ENCODE measurements at regions not wholly inside any gene's neighbourhood (a gene's known extent, or its start where the extent isn't known, plus 50 kb on each side); places are given as distances from the start of the nearest gene placed in this dataset.

- Histone ChIP-seq H2AFZ (ENCODE audit: low read depth, low read length, severe bottlenecking) (no peak overlapping the region), H3K4me3 (ENCODE audit: insufficient read depth, low read length, poor library complexity, severe bottlenecking) (no peak overlapping the region), H3K9ac (ENCODE audit: low read length) (no peak overlapping the region), H3F3A (ENCODE audit: insufficient read depth) (no peaks in the 10 kb centered on the region), H3K9me3 (ENCODE audit: insufficient read depth, low read length) (no peaks in the 10 kb centered on the region), H4K20me1 (ENCODE audit: low read depth, low read length) (no peaks in the 10 kb centered on the region), H3K27ac (ENCODE audit: low read depth, low read length) (no peak overlapping the region), H3K79me2 (ENCODE audit: insufficient read depth, low read length) (no peaks in the 10 kb centered on the region), H3K27me3 (ENCODE audit: low read length) (no peaks in the 10 kb centered on the region), H3K9me2 (replicated peaks; ENCODE audit: insufficient read depth, low read length) (no peaks in the 10 kb centered on the region), H3K36me3 (ENCODE audit: low read length) (no peaks in the 10 kb centered on the region), H3K4me2 (ENCODE audit: low read depth, low read length, poor library complexity, severe bottlenecking) (no peak overlapping the region)
- TF ChIP-seq EZH2phosphoT487 (conservative IDR thresholded peaks at IDR 0.05; ENCODE audit: low read length), result no peak
- no peak for TF ChIP-seq CTCF (IDR thresholded peaks at IDR 0.05; ENCODE audit: insufficient read depth, low read length, poor library complexity, severe bottlenecking)
Observed at GRCh38 chr11:70670676-70671034, 272.3 kb downstream of the CTTN start.

- Histone ChIP-seq H3K9me3 (ENCODE audit: insufficient read depth, low read length) (no peaks in the 10 kb centered on the region), H4K20me1 (ENCODE audit: low read depth, low read length) (no peaks in the 10 kb centered on the region), H3K4me3 (ENCODE audit: insufficient read depth, low read length, poor library complexity, severe bottlenecking) (no peak overlapping the region), H3K4me2 (ENCODE audit: low read depth, low read length, poor library complexity, severe bottlenecking) (no peak overlapping the region), H3K9me2 (replicated peaks; ENCODE audit: insufficient read depth, low read length) (no peaks in the 10 kb centered on the region), H3K27ac (ENCODE audit: low read depth, low read length) (no peak overlapping the region), H3F3A (ENCODE audit: insufficient read depth) (no peaks in the 10 kb centered on the region), H2AFZ (ENCODE audit: low read depth, low read length, severe bottlenecking) (no peak overlapping the region), H3K9ac (ENCODE audit: low read length) (no peak overlapping the region), H3K79me2 (ENCODE audit: insufficient read depth, low read length) (no peaks in the 10 kb centered on the region), H3K36me3 (ENCODE audit: low read length) (no peaks in the 10 kb centered on the region), H3K27me3 (ENCODE audit: low read length) (no peaks in the 10 kb centered on the region)
- TF ChIP-seq EZH2phosphoT487 (conservative IDR thresholded peaks at IDR 0.05; ENCODE audit: low read length) (no peak), CTCF (IDR thresholded peaks at IDR 0.05; ENCODE audit: insufficient read depth, low read length, poor library complexity, severe bottlenecking) (no peak)
Observed at GRCh38 chr11:70671083-70671482, 272.8 kb downstream of the CTTN start.

GRCh38 chr11:70671611-70672010, 273.3 kb downstream of the CTTN start:
- no peaks in the 10 kb centered on the region for H3F3A ChIP-seq (ENCODE audit: insufficient read depth)
- no peak overlapping the region for H3K27ac ChIP-seq (ENCODE audit: low read depth, low read length)
- no peaks in the 10 kb centered on the region for H3K27me3 ChIP-seq (ENCODE audit: low read length)
- no peak overlapping the region for H3K4me2 ChIP-seq (ENCODE audit: low read depth, low read length, poor library complexity, severe bottlenecking)
- H3K9ac ChIP-seq (ENCODE audit: low read length), result no peak overlapping the region
- no peaks in the 10 kb centered on the region for H3K9me2 ChIP-seq (replicated peaks; ENCODE audit: insufficient read depth, low read length)
- H2AFZ ChIP-seq (ENCODE audit: low read depth, low read length, severe bottlenecking), result no peak overlapping the region
- H3K4me3 ChIP-seq (ENCODE audit: insufficient read depth, low read length, poor library complexity, severe bottlenecking), result no peak overlapping the region
- H3K9me3 ChIP-seq (ENCODE audit: insufficient read depth, low read length), result no peaks in the 10 kb centered on the region
- H3K36me3 ChIP-seq (ENCODE audit: low read length), result no peaks in the 10 kb centered on the region
- TF ChIP-seq EZH2phosphoT487 (conservative IDR thresholded peaks at IDR 0.05; ENCODE audit: low read length) (no peak), CTCF (IDR thresholded peaks at IDR 0.05; ENCODE audit: insufficient read depth, low read length, poor library complexity, severe bottlenecking) (no peak)
- H4K20me1 ChIP-seq (ENCODE audit: low read depth, low read length), result no peaks in the 10 kb centered on the region
- no peaks in the 10 kb centered on the region for H3K79me2 ChIP-seq (ENCODE audit: insufficient read depth, low read length)
